SK-N-SH treated with all-trans-retinoic acid at 6 μM for 48 hours (cell line): ENCODE measurements at regions not wholly inside any gene's neighbourhood (a gene's known extent, or its start where the extent isn't known, plus 50 kb on each side); places are given as distances from the start of the nearest gene placed in this dataset.

ENCODE experiments used
- CREB5 ChIP-seq: fragments of 250-450 bp; sonication (Bioruptor Pico); IDR thresholded peaks from 2 replicates; pipeline ENCODE4 v1.5.1; 2020; ENCODE audit warnings: low read depth, mild to moderate bottlenecking, moderate library complexity
- CSDC2 ChIP-seq: fragments of 250-450 bp; sonication (Bioruptor Pico); IDR thresholded peaks from 2 replicates; pipeline ENCODE4 v1.5.0; 2020; ENCODE audit warnings: mild to moderate bottlenecking, moderate library complexity
- GLIS3 ChIP-seq: fragments of 250-450 bp; sonication (Bioruptor Pico); IDR thresholded peaks from 2 replicates; pipeline ENCODE4 v1.5.0; 2020; ENCODE audit warnings: mild to moderate bottlenecking, moderate library complexity
- OSR1 ChIP-seq: fragments of 250-450 bp; sonication (Bioruptor Pico); IDR thresholded peaks from 2 replicates; pipeline ENCODE4 v1.8.0; 2022; ENCODE audit warnings: moderate library complexity, mild to moderate bottlenecking, inconsistent platforms
- RARB ChIP-seq: fragments of 250-450 bp; sonication (Bioruptor Pico); IDR thresholded peaks from 2 replicates; pipeline ENCODE4 v1.8.0; 2021; ENCODE audit warnings: mild to moderate bottlenecking, moderate library complexity
- TCF4 ChIP-seq: fragments of 250-450 bp; sonication (Bioruptor Pico); IDR thresholded peaks from 2 replicates; pipeline ENCODE4 v1.8.0; 2021; ENCODE audit warnings: mild to moderate bottlenecking, moderate library complexity, borderline replicate concordance
- TOX ChIP-seq: fragments of 250-450 bp; sonication (Bioruptor Pico); IDR thresholded peaks from 2 replicates; pipeline ENCODE4 v1.8.0; 2021; ENCODE audit warnings: mild to moderate bottlenecking, moderate library complexity, borderline replicate concordance
- TSHZ2 ChIP-seq: fragments of 250-450 bp; sonication (Bioruptor Pico); IDR thresholded peaks from 2 replicates; pipeline ENCODE4 v1.5.0; 2020; ENCODE audit warnings: mild to moderate bottlenecking, moderate library complexity
- ZC3H10 ChIP-seq: fragments of 250-450 bp; sonication (Bioruptor Pico); IDR thresholded peaks from 2 replicates; pipeline ENCODE4 v1.5.1; 2021; ENCODE audit warnings: mild to moderate bottlenecking, moderate library complexity
- ZFP3 ChIP-seq: fragments of 250-450 bp; sonication (Bioruptor Pico); IDR thresholded peaks from 2 replicates; pipeline ENCODE4 v1.5.0; 2020; ENCODE audit warnings: mild to moderate bottlenecking, moderate library complexity
- ZFP30 ChIP-seq: fragments of 450-650 bp; formaldehyde crosslinking; IDR thresholded peaks from 2 replicates; pipeline ENCODE4 v1.5.0; 2022; ENCODE audit warnings: mild to moderate bottlenecking, moderate library complexity
- ZNF70 ChIP-seq: fragments of 450-650 bp; formaldehyde crosslinking; IDR thresholded peaks from 2 replicates; pipeline ENCODE4 v1.5.0; 2020; ENCODE audit warnings: mild to moderate bottlenecking, moderate library complexity
- ZNF8 ChIP-seq: fragments of 450-650 bp; formaldehyde crosslinking; IDR thresholded peaks from 2 replicates; pipeline ENCODE4 v1.5.0; 2020; ENCODE audit warnings: mild to moderate bottlenecking, moderate library complexity
- TF ChIP-seq, protein P1 (sequence below): fragments of 250-450 bp; sonication (Bioruptor Pico); IDR thresholded peaks from 2 replicates; pipeline ENCODE4 v1.8.0; 2020; ENCODE audit warnings: mild to moderate bottlenecking, moderate library complexity, borderline replicate concordance

DNA sequence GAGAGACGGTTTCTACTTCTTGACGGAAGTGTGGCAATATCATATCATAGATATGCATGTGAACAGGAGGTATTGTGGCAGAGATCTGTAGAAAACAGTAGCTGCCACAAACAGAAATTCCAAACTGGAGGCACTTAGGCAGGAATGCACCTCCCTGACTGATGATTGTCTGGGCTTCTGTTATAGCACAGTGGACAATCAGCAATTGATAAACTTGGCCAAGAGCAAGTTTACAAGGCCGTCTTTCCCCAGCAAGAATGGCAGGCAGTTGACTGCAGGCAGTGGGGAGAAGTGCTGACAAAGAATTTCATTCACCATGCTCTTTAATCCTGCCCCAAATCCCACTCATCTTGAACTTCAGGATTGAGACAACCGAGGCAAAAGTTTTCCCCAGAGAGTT is 114.4 kb upstream of the STOX2 start:
- TF ChIP-seq, protein P1, sequence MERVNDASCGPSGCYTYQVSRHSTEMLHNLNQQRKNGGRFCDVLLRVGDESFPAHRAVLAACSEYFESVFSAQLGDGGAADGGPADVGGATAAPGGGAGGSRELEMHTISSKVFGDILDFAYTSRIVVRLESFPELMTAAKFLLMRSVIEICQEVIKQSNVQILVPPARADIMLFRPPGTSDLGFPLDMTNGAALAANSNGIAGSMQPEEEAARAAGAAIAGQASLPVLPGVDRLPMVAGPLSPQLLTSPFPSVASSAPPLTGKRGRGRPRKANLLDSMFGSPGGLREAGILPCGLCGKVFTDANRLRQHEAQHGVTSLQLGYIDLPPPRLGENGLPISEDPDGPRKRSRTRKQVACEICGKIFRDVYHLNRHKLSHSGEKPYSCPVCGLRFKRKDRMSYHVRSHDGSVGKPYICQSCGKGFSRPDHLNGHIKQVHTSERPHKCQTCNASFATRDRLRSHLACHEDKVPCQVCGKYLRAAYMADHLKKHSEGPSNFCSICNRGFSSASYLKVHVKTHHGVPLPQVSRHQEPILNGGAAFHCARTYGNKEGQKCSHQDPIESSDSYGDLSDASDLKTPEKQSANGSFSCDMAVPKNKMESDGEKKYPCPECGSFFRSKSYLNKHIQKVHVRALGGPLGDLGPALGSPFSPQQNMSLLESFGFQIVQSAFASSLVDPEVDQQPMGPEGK (CRISPR knock-in tag), result no peak
- no peak for TF ChIP-seq TOX
- no peak for TF ChIP-seq ZNF8 (CRISPR knock-in tag)
- no peak for TF ChIP-seq ZFP30 (CRISPR knock-in tag)
- no peak for TF ChIP-seq TCF4 (CRISPR knock-in tag)
- no peak for TF ChIP-seq ZFP3 (CRISPR knock-in tag)
- no peak for TF ChIP-seq CSDC2 (CRISPR knock-in tag)
- no peak for TF ChIP-seq OSR1 (CRISPR knock-in tag)
- TF ChIP-seq ZNF70, result no peak
- no peak for TF ChIP-seq CREB5
- TF ChIP-seq ZC3H10, result no peak
- no peak for TF ChIP-seq RARB
- no peak for TF ChIP-seq GLIS3 (CRISPR knock-in tag)
- no peak for TF ChIP-seq TSHZ2 (CRISPR knock-in tag)
